ENCODE measurements at regions not wholly inside any gene's neighbourhood (a gene's known extent, or its start where the extent isn't known, plus 50 kb on each side); places are given as distances from the start of the nearest gene placed in this dataset.
"Not testable (repeated sequence)": the region's sequence is repeated elsewhere in the genome, so short reads cannot be mapped to it uniquely, and the experiment has no call there.

DNA sequence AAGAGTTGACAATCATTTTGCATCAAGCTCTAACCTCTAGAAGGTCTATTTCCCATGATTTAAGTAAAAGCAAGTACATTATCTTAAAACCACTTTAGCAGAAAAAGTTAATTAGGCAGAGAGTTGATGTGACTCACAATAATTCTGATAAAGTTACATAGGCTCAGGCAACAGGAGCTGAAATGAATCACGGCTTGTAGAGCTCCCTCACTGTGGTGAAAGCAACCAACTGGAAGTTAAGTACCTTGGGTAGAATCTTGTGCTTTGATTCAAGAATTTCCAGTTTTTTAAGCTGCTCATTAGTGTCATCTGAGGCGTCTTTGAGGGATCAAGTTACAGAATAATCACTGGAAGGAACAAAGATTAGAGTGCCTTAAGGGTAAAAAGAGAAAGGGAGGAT lies 68.9 kb upstream of the NFE2L3 start:
- TF ChIP-seq, protein P1, sequence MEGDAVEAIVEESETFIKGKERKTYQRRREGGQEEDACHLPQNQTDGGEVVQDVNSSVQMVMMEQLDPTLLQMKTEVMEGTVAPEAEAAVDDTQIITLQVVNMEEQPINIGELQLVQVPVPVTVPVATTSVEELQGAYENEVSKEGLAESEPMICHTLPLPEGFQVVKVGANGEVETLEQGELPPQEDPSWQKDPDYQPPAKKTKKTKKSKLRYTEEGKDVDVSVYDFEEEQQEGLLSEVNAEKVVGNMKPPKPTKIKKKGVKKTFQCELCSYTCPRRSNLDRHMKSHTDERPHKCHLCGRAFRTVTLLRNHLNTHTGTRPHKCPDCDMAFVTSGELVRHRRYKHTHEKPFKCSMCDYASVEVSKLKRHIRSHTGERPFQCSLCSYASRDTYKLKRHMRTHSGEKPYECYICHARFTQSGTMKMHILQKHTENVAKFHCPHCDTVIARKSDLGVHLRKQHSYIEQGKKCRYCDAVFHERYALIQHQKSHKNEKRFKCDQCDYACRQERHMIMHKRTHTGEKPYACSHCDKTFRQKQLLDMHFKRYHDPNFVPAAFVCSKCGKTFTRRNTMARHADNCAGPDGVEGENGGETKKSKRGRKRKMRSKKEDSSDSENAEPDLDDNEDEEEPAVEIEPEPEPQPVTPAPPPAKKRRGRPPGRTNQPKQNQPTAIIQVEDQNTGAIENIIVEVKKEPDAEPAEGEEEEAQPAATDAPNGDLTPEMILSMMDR (IDR thresholded peaks at IDR 0.05; ENCODE audit: control insufficient read depth, insufficient read depth, low read depth, low read length, missing control alignments), result no peak
- DNase-seq (ENCODE audit: low read depth), result no peak
- H3K4me3 ChIP-seq (ENCODE audit: control insufficient read depth, low read depth, low read length), result no peak overlapping the region

GRCh38 chr7:26084418-26084817 lies 67.6 kb upstream of the NFE2L3 start:
- TF ChIP-seq, protein P1 (IDR thresholded peaks at IDR 0.05; ENCODE audit: control insufficient read depth, insufficient read depth, low read depth, low read length, missing control alignments), result no peak
- no peak for DNase-seq (ENCODE audit: low read depth)
- H3K4me3 ChIP-seq (ENCODE audit: control insufficient read depth, low read depth, low read length), result no peak overlapping the region

DNA sequence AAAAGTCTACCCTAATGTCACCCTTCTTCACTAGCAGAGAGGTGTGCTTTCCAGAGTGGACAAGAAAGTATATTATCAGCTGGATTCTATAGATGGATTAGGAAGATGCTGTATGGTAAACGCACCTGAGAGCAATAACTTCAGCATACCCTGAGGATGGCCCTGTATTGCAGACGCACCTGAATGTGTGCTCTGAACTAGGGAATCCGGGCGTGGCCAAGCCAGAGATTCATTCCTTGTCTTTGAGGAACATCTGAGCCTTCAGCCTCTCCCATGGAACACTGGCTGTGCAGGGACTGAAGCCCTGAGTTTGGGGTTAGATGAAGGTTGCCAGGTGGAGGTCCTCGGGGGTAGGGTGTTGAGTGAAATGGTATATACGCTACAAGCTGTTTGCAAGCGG lies 66.2 kb upstream of the NFE2L3 start:
- DNase-seq (ENCODE audit: low read depth), result no peak
- TF ChIP-seq, protein P1 (IDR thresholded peaks at IDR 0.05; ENCODE audit: control insufficient read depth, insufficient read depth, low read depth, low read length, missing control alignments), result no peak
- no peak overlapping the region for H3K4me3 ChIP-seq (ENCODE audit: control insufficient read depth, low read depth, low read length)

DNA sequence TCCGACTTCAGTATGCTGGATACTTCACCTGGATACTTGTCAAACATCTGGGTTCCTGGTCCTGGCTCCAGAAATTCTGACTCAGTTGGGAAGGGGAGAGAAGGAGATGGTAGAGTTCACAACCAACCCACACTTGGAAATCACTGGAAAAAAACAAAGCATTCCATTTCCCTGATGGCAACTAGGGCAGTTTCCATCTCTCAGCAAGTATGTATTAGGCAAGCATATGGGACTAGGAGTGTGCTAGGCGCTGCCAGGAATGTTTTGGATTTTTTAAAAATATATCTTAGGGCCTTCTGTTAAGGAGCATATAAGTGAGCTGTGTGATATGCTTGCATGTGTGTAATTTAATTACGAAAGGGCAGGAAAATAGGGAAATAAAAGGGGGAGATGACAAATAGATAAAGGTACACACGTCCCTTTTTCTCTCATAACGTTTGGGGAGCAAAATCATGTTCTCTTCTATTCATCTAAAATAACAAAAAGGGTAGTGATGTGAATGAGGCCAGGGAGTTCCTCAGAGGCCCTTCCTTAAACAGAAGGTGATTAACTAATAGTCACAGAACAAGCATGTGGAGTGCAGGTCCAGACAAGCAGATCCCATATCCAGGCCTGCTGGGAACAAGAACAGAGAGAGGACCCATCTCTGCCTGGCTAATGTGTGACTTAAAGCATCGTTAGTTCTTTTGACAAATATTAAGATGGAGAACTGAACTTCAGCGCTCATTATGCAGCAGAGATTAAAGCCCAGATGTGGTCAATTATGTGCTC lies 64.5 kb upstream of the NFE2L3 start:
- TF ChIP-seq, protein P1 (IDR thresholded peaks at IDR 0.05; ENCODE audit: control insufficient read depth, insufficient read depth, low read depth, low read length, missing control alignments), result no peak

DNA sequence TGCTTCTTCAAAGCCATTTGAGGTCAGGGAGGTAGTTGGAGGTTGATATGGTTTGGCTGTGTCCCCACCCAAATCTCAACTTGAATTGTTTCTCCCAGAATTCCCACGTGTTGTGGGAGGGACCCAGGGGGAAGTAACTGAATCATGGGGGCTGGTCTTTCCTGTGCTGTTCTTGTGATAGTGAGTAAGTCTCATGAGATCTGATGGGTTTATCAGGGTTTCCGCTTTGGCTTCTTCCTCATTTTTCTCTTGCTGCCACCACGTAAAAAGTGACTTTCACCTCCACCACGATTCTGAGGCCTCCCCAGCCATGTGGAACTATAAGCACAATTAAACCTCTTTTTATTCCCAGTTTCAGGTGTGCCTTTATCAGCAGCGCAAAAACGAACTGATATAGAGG lies 62.5 kb upstream of the NFE2L3 start:
- DNase-seq (ENCODE audit: low read depth); H3K4me3 ChIP-seq (ENCODE audit: control insufficient read depth, low read depth, low read length): not testable (repeated sequence)

More for the DNA sequence above, 64.5 kb upstream of the NFE2L3 start:
- DNase-seq (ENCODE audit: low read depth), result no peak
- no peak overlapping the region for H3K4me3 ChIP-seq (ENCODE audit: control insufficient read depth, low read depth, low read length)

GRCh38 chr7:26090927-26091519 lies 61.0 kb upstream of the NFE2L3 start:
- TF ChIP-seq, protein P1 (IDR thresholded peaks at IDR 0.05; ENCODE audit: control insufficient read depth, insufficient read depth, low read depth, low read length, missing control alignments), result peak; percentile 77
- no peak overlapping the region for H3K4me3 ChIP-seq (ENCODE audit: control insufficient read depth, low read depth, low read length)
- DNase-seq (ENCODE audit: low read depth), result peak; percentile 41

DNA sequence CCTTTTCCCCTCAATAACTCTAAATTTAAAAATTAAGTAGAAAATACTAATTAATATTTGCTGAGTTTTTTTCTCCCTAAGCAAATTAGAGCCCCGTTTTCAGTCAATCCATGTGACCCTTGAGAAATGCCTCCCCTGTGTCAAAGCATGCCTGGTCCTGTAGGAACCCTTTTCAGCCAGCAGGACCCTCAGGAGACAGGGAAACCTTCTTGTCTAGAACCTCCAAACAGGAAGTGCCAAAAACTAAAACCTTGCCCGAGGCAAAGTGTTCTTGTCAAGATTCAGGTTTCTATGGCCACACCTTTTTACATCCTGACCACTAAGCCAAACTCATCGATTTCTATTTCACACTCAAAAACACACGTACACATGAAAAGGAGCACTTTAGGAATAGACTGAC lies 60.1 kb upstream of the NFE2L3 start:
- TF ChIP-seq, protein P1 (IDR thresholded peaks at IDR 0.05; ENCODE audit: control insufficient read depth, insufficient read depth, low read depth, low read length, missing control alignments), result no peak
- no peak for DNase-seq (ENCODE audit: low read depth)
- no peak overlapping the region for H3K4me3 ChIP-seq (ENCODE audit: control insufficient read depth, low read depth, low read length)
